ENCODE measurements at regions not wholly inside any gene's neighbourhood (a gene's known extent, or its start where the extent isn't known, plus 50 kb on each side); places are given as distances from the start of the nearest gene placed in this dataset.

DNA sequence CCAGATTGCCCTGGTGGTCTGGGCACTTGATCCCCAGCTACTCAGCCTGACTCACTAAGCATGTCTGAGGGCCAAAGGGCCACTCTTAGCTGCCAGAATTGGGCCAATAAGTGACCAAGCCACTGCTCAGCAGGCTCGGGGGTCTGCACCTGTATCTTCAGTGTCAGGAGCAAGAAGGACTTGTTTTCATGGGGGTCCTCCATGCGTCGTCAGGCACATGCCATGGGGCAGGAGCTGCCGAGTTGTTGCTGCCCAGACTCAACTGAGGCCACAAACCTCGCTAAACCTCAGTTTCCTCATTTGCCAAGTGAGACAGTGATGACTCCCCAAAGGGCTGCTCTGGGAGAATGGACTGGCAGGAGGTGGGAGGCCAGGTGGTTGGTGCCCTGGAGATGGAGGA is 158.6 kb upstream of the GDF10 start:
- no peak for DNase-seq (ENCODE audit: low read depth in 1 of 2, low spot score in 1 of 2)

DNA sequence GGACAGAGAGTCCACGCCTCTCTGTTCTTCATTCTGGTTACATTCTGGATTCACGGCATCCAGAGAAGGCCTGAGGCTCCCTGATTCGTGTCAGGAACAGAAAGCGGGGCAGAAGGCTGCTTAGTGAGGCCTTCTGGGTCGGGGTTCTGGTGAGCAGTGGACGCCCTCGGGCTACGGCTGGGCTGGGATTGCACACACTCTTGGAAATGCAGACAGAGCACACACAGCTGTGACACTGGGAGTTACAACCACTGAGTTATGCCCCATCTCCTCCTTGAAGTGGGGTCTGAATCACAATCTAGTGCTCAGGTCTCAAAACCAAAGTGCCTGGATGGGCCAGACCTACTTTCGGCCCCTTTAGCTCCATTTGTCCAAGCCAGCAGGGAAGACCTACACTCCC is 156.9 kb upstream of the GDF10 start:
- DNase-seq (ENCODE audit: low read depth in 1 of 2, low spot score in 1 of 2): no peak

DNA sequence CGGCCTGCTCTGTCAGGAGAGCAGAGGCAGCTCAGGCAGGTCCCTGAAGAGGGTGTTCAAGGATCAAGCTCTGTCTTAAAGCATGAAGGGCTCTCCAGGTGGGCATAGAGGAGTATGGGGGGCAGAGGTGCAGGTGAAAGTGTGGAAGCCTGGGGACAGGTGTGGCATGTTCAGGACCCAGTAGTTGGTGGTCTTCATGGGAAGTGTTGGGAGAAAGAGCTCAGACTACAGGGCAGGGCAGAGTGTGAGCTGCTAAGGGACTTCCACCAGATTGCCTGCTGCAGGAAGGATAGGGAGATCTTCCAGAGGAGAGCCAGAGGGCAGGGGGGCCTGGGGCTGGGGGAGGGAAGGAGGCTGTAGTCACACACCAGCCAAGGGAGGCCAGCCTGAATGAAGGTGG is 156.5 kb upstream of the GDF10 start:
- DNase-seq (ENCODE audit: low read depth in 1 of 2, low spot score in 1 of 2): no peak

DNA sequence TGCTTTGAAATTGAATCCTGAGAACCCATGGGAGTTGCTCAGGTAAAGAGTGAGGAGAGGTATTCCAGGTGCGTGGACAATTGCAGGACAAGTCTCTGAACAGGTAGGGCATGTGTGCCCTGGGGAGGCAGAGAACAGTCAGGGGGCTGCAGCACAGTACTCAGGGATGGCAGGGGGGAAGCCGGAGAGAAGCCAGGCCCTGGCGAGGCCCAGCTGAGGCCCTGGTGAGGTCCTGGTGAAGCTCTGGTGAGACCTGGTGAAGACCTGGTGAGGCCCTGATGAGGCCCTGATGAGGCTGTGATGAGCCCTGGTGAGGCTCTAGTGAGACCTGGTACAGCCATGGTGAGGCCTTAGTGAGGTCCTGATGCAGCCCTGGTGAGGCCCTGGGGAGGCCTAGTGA is 155.5 kb upstream of the GDF10 start:
- no peak for DNase-seq (ENCODE audit: low read depth in 1 of 2, low spot score in 1 of 2)

DNA sequence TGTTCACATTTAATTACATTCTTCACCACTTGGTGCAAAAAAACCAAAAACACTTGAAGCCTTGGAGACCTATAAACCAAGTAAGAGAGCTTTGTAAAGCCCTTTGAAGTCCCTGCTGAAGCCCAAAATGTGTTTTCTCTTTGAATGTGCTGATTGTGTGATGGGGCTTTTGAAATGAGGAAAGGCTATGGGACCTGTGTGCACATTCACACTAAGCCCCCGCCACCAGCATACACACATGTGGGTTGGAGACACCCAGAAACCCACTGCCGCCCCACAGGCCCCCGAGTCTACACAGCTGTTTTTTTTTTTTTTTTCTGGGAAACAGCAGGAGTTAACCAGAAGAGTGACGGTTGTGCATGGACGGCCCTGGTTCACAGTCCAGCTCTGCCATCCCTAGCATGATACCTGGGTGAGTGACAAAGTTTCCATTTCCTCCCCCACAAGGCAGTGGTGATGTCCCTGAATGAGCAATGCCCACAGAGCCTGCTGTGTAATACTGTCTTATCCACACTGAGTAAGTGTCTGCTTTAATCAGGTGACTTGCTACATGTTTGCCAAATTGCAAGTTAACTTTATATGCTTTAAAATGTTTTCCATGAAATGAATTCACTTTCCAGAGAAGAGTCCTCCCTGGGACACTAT is 154.6 kb upstream of the GDF10 start:
- no peak for DNase-seq (ENCODE audit: low read depth in 1 of 2, low spot score in 1 of 2)

DNA sequence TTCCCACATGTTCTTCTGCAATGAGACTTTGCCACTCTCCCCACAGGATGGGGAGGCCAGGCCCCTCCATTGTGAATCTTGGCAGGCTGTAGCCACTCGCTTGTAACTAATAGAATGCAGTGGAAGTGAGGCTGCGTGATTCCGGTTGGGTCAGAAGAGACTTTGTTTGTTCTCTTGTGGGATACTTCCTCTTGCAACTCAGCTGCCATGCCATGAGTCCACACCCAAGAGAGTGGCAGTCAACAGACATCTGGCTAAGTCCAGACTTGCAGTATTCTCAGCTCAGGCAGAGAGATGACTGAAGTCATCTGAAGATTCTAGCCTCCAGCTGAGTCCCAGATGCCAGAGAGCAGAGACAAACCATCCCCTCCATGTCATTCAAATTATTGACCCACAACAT is 153.4 kb upstream of the GDF10 start:
- no peak for DNase-seq (ENCODE audit: low read depth in 1 of 2, low spot score in 1 of 2)

DNA sequence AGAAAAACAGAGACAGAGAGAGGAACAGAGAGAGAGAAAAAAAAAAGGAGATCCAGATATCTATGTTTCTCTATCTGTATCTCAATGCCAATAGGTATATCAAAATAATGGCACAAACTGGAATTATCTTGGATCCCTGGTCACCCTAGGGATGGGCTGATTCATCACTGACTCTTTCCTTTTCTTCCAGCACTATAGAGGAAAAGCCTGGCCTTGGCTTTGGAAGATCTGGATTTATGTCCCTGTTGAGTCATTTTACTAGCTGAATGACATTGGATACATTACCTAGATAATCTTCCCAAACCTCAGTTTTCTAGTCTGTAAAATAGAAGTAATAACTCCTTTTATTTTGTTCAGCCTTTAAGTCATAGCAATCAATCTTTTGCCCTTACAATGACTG is 152.8 kb upstream of the GDF10 start:
- DNase-seq (ENCODE audit: low read depth in 1 of 2, low spot score in 1 of 2): no peak

DNA sequence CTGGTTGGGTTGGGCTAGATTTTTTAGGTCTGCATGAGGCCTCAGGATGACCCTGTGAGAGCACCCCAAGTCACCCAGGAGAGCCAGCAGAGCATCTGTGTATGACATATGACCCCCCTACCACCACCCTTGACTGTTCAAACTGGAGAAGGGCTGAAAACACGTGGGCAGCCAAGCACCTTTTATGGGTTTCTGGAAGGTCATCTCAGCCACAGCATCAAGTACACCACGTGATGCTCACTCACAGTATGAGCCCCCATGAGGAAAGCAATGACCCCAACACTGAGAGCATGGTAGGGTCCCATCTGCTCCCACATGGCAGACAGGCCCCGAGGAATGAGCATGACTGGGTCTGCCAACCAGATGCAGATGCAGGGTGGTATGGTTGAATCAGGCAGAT is 149.4 kb upstream of the GDF10 start:
- DNase-seq (ENCODE audit: low read depth in 1 of 2, low spot score in 1 of 2): no peak

DNA sequence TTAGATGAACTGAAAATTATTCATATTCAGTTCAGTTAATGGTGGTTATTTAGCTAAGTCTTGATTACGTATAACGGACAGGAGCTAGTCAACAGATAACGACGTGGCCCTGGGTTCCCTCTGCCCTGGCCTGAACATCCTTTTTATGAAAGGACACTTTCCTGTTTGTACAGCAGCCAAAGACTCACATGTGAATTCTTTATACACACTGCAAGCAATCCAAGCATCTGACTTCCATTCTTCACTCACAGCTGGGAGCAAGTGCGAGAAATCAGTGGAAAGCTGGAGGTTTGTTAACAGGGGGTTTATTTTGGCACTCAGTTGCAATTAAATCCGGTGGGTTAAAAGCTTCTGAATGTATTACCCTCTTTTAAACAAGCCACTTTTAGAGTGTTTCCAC is 148.1 kb upstream of the GDF10 start:
- no peak for DNase-seq (ENCODE audit: low read depth in 1 of 2, low spot score in 1 of 2)

DNA sequence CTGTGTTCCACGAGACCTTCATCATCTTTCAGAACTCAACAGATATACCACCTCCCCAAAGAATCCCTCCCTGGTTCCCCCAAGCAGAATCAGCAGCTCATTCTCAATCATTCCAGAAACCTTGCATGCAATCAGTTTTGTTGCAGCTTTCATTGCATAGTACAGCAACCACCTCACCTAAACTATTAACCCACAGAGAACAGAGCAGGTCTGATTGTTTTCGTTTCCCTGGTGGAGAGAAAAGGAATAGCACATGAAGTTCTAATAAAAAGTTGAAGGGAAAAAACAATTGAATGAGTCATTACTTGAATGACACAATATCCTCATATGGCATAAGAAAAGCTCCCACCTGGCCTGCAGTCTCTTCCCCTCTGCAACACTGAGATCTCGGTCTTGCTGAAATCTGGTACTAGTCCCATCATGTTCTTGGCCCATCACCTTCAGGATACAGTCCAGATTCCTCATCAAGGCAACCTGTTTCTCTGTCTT is 147.1 kb upstream of the GDF10 start:
- no peak for DNase-seq (ENCODE audit: low read depth in 1 of 2, low spot score in 1 of 2)

DNA sequence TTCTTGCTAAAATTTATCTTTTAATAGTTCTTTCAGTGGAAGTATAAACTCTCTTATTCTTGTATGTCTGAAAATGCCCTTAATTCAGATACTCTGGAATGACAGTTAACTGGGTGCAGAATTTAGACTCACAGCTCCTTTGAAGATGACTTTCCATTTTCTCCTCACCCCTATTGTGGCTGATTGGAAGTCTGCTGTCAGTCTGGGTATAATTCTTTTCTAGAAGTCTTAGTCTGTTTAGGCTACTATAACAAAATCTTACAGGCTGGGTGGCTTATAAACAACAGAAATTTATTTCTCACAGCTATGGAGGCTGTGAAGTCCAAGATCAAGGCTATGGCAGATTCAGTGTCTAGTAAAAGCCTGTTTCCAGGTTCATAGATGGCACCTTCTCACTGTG is 145.2 kb upstream of the GDF10 start:
- no peak for DNase-seq (ENCODE audit: low read depth in 1 of 2, low spot score in 1 of 2)

DNA sequence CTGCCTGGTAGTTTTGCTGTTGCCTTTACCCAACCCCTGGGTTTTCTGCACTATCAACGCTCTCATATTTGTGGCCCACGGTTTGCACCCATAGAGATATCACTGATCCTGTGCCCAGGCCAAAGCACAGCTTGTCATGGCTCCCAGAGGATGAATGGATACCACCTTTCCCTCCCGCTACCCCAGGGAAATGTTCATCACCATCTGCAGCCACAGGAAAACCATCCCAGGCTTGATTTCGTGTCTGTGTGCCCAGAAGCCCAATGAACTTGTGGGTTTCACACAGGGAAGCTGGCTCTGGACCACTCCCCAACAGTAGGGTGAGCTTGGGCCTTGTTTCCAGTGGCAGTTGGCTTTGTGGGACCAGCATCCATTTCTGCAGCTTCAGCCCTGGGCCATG is 143.1 kb upstream of the GDF10 start:
- no peak for DNase-seq (ENCODE audit: low read depth in 1 of 2, low spot score in 1 of 2)

DNA sequence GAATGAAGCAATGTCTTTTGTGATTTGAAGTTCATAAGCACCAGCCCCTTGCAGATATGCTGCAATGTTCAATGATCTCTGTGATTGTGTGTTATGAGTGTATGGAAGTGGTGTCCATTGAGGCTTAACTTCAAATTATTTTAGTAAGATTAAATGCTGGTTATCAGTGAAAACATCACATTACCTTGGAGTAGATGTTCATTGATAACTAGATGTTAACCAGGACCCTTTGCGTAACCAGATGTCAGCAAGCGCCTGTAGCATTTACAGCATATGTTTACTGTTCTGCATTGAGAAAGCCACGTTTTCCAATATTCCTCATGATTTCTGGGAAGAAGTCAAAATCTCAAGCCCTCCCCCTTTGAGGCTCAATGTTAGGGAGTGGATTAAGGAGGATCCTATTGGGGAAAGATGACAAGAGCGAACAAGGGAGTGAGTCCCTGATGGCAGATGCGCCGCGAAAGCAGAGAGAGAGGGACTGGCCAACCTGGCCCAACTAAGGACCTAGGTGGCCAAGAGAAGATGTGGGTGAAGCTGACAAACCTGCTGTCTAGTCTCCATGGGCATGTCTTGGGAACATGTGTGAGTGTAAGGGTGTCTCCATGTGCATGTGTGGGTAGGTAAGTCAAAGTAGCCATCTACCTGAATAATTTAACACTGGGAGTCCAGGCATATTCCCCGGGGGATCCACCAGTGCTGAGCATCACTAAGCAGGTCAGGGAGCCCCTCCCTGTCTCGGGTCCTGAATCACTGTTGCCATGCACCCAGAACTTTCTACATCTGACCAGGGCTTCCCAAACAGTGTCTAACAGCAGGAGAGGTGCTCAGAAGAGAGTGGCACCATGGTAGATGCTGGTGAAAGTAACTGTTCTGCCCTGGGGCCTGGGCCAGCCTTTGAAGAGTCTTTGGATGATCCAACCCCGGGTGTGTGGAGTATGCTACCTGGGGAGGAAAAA is 141.6 kb upstream of the GDF10 start:
- no peak for DNase-seq (ENCODE audit: low read depth in 1 of 2, low spot score in 1 of 2)

DNA sequence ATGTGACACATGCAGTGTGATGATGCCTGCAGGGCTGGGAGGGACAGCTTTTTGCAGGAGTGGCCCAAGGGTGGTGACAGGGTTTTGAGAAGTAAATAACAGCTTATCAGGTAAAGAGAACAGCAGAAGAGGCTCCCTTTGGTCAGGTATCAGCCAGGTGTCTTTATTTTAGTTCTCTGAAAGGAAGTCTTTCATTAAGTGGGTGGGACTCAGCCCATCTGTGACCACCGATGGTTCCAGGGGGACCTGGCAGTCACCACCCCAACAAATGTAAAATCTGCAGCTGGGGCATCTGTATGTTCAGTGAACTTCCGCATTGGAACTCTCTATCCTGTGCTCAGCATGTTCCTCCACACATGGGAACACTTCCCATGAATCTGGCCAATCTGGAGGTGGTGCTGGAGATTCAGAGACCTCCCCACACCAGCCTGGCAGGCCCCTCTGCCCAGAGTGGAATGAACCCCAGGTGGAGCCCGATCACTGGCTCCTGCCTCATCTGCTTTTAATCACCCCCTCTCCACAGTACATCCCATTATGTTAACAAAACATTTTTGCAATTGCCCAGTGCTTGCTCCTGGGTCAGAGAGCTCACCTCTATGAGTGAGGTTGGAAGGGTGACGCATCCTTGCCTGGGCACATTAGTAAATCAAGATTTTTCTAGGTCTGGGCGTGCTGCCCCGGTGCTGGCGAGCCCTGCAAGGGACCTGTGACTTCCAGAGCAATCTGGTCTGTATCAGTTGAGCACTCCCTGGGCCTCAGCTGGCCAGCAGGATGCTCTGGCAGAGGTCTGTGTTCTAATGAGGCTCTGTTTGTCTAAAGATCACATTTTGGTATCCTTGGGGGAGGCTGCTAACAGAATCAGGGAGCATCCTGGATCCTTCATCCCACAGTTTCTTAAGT is 140.4 kb upstream of the GDF10 start:
- DNase-seq (ENCODE audit: low read depth in 1 of 2, low spot score in 1 of 2): no peak

DNA sequence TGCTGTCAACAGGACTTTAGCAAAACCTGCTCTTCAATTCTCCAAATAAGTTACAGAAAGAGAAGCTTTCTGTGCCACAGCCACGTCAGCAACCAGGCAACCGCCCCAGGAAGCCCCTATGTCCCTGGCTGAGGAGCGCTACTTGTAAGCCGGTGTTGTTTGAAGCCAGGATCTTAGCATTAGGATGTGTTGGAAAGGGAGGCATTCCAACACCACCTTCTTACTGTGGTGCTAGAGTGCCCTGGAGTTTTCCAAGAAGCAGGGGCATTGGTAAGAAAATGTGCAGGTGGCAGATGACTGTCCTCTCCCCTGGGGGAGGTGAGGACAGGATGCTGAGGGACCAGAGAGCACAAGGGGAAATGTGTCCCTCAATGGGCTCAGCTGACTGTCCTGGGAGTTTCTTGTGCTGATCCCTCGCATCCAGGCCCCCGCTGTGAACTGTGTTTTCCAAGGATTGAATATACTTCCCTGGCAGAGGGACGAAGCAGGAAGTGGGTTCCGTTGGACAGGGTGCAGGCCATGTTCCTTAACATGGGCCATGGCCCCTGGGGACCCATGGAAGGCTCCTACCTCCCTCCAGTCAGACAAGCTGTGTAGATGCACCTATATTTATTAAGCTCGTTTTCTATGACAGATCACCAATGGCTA is 139.6 kb upstream of the GDF10 start:
- DNase-seq (ENCODE audit: low read depth in 1 of 2, low spot score in 1 of 2): no peak

DNA sequence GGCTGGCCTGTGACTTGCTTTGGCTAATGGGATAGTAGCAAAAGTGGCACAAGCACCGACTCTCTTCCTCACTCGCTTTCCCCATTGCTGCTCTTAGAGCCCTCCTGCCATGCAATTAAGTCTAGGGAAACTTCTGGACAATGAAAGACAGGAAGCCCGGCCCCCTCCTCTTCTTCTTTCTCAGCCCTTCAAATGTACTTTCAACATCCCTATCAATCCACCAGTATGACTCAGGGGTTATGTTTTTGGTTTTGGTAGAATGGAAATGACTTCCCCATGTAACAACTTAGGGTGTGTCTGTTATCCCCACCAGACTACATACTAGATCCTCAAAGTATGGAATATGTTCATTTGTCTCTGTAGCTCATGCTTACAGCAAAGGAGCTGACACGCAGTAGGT is 139.0 kb upstream of the GDF10 start:
- DNase-seq (ENCODE audit: low read depth in 1 of 2, low spot score in 1 of 2): no peak

DNA sequence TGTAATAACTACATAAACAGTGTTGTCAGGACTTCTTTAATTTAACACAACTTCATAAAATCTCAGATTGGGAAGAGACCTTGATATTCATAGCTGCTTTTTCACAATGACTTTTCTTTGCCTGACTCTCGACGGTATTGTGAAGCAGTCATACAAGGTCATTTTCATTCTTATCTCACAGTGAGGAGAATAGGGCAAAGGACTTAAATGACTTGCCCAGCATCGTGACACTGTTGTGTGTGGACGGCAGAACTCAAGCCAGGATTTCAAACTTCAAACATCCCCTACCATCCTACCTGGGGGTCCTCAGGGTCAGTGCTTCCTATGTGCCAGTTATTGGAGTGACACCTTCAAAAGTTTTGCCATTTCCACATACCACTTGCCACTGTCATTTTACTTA is 138.5 kb upstream of the GDF10 start:
- DNase-seq (ENCODE audit: low read depth in 1 of 2, low spot score in 1 of 2): no peak

DNA sequence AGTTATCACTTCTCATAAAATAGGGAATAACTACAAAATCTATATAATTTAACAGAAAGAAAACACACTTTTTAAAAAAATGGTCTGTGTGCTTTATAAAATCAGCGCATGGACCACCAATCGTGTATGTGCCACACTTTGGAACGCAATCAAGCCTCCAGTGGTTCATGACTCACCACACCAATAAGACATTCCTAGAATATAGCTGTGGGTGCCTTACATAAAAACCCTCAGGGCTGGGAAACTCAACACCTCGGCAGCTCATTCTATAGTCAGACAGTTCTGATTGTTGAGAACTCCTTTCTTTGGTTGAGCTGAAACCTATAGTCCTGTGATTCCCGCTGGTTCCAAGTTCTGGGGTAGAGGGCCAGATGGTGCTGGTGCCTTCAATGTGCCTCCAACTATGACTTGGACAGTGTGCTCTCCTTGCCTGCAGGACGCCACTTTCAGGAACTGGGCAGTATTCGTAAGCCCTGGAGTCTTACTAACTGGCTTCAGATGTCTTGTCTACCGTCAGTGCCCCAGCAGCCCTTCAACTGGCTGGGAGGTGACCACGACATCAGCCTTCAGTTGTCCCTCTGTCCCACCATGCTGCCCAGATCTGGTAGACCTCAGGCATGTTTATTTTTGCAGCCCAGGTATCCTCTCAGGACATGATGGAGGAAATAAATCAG is 135.7 kb upstream of the GDF10 start:
- no peak for DNase-seq (ENCODE audit: low read depth in 1 of 2, low spot score in 1 of 2)

DNA sequence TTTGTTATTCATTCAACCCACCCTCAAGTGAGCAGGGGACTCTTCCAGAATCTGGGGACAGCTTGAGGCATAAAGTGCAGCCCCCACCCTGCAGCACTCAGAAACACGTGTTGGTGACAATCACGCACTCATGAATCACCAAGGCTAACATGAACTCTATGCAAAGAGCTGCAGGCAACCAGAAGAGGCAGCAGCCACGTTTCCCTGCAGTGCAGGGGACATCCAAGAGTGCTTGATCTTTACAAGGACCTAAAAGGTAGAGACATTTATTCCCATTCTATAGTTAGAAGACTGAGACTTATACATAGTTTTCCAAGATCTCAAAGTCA is 135.2 kb upstream of the GDF10 start:
- no peak for DNase-seq (ENCODE audit: low read depth in 1 of 2, low spot score in 1 of 2)

DNA sequence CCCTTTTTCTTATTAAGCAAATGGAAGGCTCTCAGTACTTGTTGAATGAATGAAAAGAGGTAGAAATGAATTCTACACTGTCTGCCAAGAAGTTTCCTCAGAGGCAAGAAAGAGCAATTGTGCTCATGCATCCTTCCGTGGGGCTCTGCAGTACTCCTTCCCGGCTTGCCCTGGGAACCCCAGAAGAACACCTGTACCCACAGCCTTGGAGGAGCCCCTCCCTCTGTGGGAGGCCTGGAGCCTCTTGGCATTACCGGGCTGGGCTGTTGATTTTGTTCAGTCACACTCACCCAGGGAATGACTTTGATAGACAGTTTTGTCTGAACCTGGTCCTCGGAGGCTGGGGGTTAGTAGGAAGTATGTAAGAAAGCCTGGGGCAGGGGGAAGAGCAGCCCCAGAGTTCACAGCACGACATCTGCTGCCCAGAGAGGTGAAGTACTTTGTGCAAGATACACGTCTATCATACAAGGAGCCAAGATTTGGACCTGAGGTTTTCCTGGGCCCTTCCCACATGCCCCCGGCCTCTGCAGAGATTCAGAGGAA is 134.8 kb upstream of the GDF10 start:
- DNase-seq (ENCODE audit: low read depth in 1 of 2, low spot score in 1 of 2): no peak

Data from activated T-helper 1 cell treated with anti-CD3 and anti-CD28 coated beads, Interleukin-2, amount 50 U/mL, for 16 hours (primary cell).